Panc1 (cell line): ENCODE measurements at regions not wholly inside any gene's neighbourhood (a gene's known extent, or its start where the extent isn't known, plus 50 kb on each side); places are given as distances from the start of the nearest gene placed in this dataset.

Source experiments
- CTCF ChIP-seq: fragments of 450-650 bp; IDR thresholded peaks from 2 replicates; pipeline ENCODE4 v1.5.1; 2017; ENCODE audit warnings: mild to moderate bottlenecking
- POLR2AphosphoS5 ChIP-seq: IDR thresholded peaks from 2 replicates; pipeline ENCODE4 v1.6.1; 2012; ENCODE audit warnings: mild to moderate bottlenecking, low read depth, low read length, moderate library complexity
- REST ChIP-seq, 2 experiments: IDR thresholded peaks; 2 replicates each; pipeline ENCODE4 v1.6.1; 2011 to 2012; ENCODE audit warnings: low read depth in 2 of 2, control low read depth in 1 of 2, low read length in 1 of 2, mild to moderate bottlenecking in 1 of 2, moderate library complexity in 1 of 2; ENCODE audit not compliant: insufficient read depth in 1 of 2

GRCh38 chr6:28696167-28696566, 170.5 kb downstream of the GPX5 start:
- no peak for TF ChIP-seq REST (IDR thresholded peaks at IDR 0.05; ENCODE audit: insufficient read depth in 1 of 2, low read depth in 2 of 2, low read length in 1 of 2)
- no peak for TF ChIP-seq CTCF
- no peak; the same call in 1 of the 2 replicates for TF ChIP-seq POLR2AphosphoS5
